ENCODE measurements at regions not wholly inside any gene's neighbourhood (a gene's known extent, or its start where the extent isn't known, plus 50 kb on each side); places are given as distances from the start of the nearest gene placed in this dataset.

DNA sequence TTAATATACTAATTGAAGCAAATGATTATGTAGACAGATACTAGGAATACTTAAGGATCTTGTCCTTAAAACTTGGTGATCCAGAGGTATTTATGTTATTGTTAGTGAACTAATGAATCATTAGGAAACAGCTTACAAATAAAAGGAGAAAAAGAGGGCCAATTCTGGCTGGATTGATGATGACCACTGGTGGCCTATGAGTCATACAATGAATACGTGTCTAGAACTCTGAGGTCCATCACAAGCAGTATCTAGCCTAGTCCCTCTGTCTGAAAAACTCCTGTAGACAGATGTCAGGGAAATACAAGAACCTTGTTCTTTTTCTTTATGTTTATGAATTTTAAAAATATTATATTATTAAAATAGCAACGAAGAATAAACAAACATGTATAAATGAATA, 51.7 kb upstream of the RTL1 start:
- Mint-ChIP-seq H3K4me1 (ENCODE audit: low read depth) (no peaks in the 10 kb centered on the region), H3K27me3 (peaks cover 11% of the 10 kb centered on the region), H3K27ac (no peak overlapping the region), H3K4me3 (no peak overlapping the region), H3K36me3 (ENCODE audit: low read depth) (no peaks in the 10 kb centered on the region), H3K9me3 (no peaks in the 10 kb centered on the region)

- Mint-ChIP-seq H3K9me3 (no peaks in the 10 kb centered on the region), H3K4me3 (no peak overlapping the region), H3K36me3 (ENCODE audit: low read depth) (no peaks in the 10 kb centered on the region), H3K4me1 (ENCODE audit: low read depth) (no peaks in the 10 kb centered on the region), H3K27me3 (peaks cover 14% of the 10 kb centered on the region), H3K27ac (no peak overlapping the region)
Measured at GRCh38 chr14:100962494-100962893, 59.0 kb upstream of the RTL1 start.

GRCh38 chr14:100965296-100965695, 61.8 kb upstream of the RTL1 start:
- no peaks in the 10 kb centered on the region for H3K36me3 Mint-ChIP-seq (ENCODE audit: low read depth)
- H3K9me3 Mint-ChIP-seq = no peaks in the 10 kb centered on the region
- peaks cover 13% of the 10 kb centered on the region for H3K27me3 Mint-ChIP-seq
- no peak overlapping the region for H3K4me3 Mint-ChIP-seq
- no peaks in the 10 kb centered on the region for H3K4me1 Mint-ChIP-seq (ENCODE audit: low read depth)
- H3K27ac Mint-ChIP-seq = no peak overlapping the region

DNA sequence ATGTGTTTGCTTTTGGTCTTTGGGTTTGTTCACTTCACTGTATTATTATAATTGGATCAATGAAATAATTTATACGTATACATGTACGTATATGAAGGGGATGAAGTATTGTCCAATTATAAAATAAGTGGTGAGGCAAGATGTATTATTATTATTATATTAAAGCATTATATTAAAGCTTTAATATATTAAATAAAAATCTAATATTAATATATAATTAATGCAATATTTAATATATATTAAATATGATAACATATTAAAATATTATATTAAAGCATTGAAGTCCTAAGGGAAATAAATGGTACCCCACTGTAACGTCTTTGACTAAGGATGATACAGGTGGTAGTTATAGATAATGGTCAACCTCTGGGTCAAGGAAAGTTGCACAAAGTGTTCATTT, 63.7 kb upstream of the RTL1 start:
- Mint-ChIP-seq H3K27me3 (peaks cover 9% of the 10 kb centered on the region), H3K36me3 (ENCODE audit: low read depth) (no peaks in the 10 kb centered on the region), H3K4me3 (no peak overlapping the region), H3K4me1 (ENCODE audit: low read depth) (no peaks in the 10 kb centered on the region), H3K27ac (no peak overlapping the region), H3K9me3 (no peaks in the 10 kb centered on the region)

DNA sequence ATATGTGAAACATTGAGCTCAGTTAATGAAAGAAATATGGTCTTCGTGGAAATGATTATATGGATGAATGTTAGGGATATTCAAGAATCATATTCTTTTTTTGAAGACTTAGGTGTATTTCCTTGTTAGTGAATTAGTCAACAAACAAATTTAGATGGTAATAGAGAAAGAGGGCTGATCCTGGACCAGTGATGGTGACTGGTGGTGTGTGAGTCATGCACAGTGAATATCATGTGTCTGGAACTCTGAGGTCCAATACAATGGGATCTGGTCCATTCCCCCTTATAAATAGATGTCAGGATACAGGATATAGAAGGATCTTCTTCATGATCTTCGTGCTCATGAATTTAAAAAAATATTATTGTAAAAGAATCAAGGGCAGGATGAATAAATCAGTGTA, 64.4 kb upstream of the RTL1 start:
- H3K36me3 Mint-ChIP-seq (ENCODE audit: low read depth) = no peaks in the 10 kb centered on the region

GRCh38 chr14:100972118-100972897, 68.8 kb upstream of the RTL1 start:
- H3K4me3 Mint-ChIP-seq = no peak overlapping the region
- no peaks in the 10 kb centered on the region for H3K4me1 Mint-ChIP-seq (ENCODE audit: low read depth)
- H3K27me3 Mint-ChIP-seq = peaks cover 12% of the 10 kb centered on the region
- no peak overlapping the region for H3K27ac Mint-ChIP-seq
- no peaks in the 10 kb centered on the region for H3K36me3 Mint-ChIP-seq (ENCODE audit: low read depth)
- H3K9me3 Mint-ChIP-seq = no peaks in the 10 kb centered on the region

More for the DNA sequence above, 64.4 kb upstream of the RTL1 start:
- no peaks in the 10 kb centered on the region for H3K9me3 Mint-ChIP-seq
- no peaks in the 10 kb centered on the region for H3K4me1 Mint-ChIP-seq (ENCODE audit: low read depth)
- H3K4me3 Mint-ChIP-seq = no peak overlapping the region
- H3K27me3 Mint-ChIP-seq = peaks cover 9% of the 10 kb centered on the region
- H3K27ac Mint-ChIP-seq = no peak overlapping the region

DNA sequence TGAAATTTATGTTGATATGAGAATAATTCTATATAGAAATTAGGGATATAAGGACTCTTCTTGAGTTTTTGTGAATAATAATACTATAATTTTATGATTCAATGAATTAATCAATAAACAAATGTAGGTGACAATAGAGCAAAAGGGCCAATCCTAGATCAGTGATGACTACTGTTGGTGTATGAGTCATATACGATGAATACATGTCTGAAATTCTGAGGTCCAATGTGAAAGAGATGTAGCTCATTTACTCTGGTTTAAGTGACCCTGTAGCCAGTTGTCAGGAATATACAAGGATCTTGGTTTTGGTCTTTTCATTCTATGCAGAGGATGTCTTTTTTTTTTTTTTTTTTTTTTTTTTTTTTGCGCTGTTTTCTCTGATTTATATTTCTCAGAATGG, 72.1 kb upstream of the RTL1 start:
- H3K4me3 Mint-ChIP-seq = no peak overlapping the region
- H3K4me1 Mint-ChIP-seq (ENCODE audit: low read depth) = no peaks in the 10 kb centered on the region
- H3K36me3 Mint-ChIP-seq (ENCODE audit: low read depth) = no peaks in the 10 kb centered on the region
- H3K27ac Mint-ChIP-seq = no peak overlapping the region
- H3K27me3 Mint-ChIP-seq = peaks cover 8% of the 10 kb centered on the region
- no peaks in the 10 kb centered on the region for H3K9me3 Mint-ChIP-seq

DNA sequence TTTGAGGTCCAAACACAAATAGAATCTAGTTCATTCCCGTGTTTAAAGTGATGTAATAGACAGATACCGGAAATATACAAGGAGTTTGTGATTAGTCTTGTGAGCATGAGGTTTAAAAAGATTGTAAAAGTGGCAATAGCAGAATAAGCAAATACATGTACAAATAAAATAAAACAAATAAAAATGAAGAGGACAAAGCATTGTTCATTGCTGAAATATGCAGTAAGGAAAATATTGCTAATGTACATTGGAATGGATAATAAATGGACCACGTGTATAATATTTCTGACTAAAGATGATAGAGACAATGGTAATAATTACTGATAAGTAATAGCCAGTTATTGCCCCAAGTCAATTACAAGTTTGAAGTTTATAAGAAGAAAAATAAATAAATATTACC, 75.6 kb upstream of the RTL1 start:
- no peaks in the 10 kb centered on the region for H3K4me1 Mint-ChIP-seq (ENCODE audit: low read depth)
- no peaks in the 10 kb centered on the region for H3K36me3 Mint-ChIP-seq (ENCODE audit: low read depth)
- peaks cover 10% of the 10 kb centered on the region for H3K27me3 Mint-ChIP-seq
- no peaks in the 10 kb centered on the region for H3K9me3 Mint-ChIP-seq
- no peak overlapping the region for H3K27ac Mint-ChIP-seq
- H3K4me3 Mint-ChIP-seq = no peak overlapping the region

GRCh38 chr14:100979780-100980179, 76.3 kb upstream of the RTL1 start:
- no peaks in the 10 kb centered on the region for H3K9me3 Mint-ChIP-seq
- no peaks in the 10 kb centered on the region for H3K36me3 Mint-ChIP-seq (ENCODE audit: low read depth)
- H3K27ac Mint-ChIP-seq = no peak overlapping the region
- H3K4me3 Mint-ChIP-seq = no peak overlapping the region
- peaks cover 10% of the 10 kb centered on the region for H3K27me3 Mint-ChIP-seq
- no peaks in the 10 kb centered on the region for H3K4me1 Mint-ChIP-seq (ENCODE audit: low read depth)

DNA sequence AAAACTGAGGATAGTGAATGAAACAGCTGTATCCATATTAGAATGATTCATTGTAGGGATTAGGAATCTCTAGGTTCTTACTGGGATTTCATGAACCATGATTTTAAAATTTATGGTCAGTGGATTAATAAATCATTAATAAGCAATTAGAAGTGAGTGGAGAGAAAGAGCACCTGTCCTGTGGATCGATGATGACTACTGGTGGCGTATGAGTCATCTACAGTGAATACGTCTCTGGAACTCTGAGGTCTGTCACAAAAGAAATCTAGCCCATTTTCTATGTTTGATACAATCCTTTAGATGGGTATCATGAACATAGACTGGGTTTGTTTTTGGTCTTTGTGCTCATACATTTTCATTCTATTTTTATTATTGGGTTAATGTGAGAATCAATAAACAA, 77.3 kb upstream of the RTL1 start:
- peaks cover 13% of the 10 kb centered on the region for H3K27me3 Mint-ChIP-seq

GRCh38 chr14:100981809-100982208, 78.3 kb upstream of the RTL1 start:
- no peak overlapping the region for H3K27ac Mint-ChIP-seq
- no peaks in the 10 kb centered on the region for H3K4me1 Mint-ChIP-seq (ENCODE audit: low read depth)
- H3K27me3 Mint-ChIP-seq = peaks cover 15% of the 10 kb centered on the region
- no peaks in the 10 kb centered on the region for H3K9me3 Mint-ChIP-seq
- H3K36me3 Mint-ChIP-seq (ENCODE audit: low read depth) = no peaks in the 10 kb centered on the region
- H3K4me3 Mint-ChIP-seq = no peak overlapping the region

More for the DNA sequence above, 77.3 kb upstream of the RTL1 start:
- no peaks in the 10 kb centered on the region for H3K36me3 Mint-ChIP-seq (ENCODE audit: low read depth)
- H3K27ac Mint-ChIP-seq = no peak overlapping the region
- H3K4me3 Mint-ChIP-seq = no peak overlapping the region
- no peaks in the 10 kb centered on the region for H3K9me3 Mint-ChIP-seq
- no peaks in the 10 kb centered on the region for H3K4me1 Mint-ChIP-seq (ENCODE audit: low read depth)

- Mint-ChIP-seq H3K9me3 (no peaks in the 10 kb centered on the region), H3K27ac (no peak overlapping the region), H3K4me1 (ENCODE audit: low read depth) (no peaks in the 10 kb centered on the region), H3K4me3 (no peak overlapping the region), H3K27me3 (peaks cover 15% of the 10 kb centered on the region), H3K36me3 (ENCODE audit: low read depth) (no peaks in the 10 kb centered on the region)
Measured at GRCh38 chr14:100982353-100982752, 78.8 kb upstream of the RTL1 start.

DNA sequence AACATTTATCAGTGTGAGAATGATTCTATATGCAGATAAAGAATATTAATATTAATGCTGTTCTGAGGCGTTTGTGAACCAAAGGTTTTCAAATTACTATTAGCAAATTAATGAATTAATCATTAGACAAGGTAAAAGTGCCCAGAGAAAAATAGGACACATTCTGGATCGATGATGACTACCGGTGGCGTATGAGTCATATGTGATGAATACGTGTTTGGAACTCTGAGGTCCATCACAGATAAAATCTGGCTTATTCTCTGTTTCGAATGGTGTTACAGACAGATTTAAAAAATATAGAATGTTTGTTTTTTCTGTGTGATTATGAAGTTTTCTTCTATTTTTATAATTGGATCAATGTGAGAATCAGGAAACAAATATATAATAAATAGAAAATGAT, 79.2 kb upstream of the RTL1 start:
- H3K4me3 Mint-ChIP-seq = no peak overlapping the region

DNA sequence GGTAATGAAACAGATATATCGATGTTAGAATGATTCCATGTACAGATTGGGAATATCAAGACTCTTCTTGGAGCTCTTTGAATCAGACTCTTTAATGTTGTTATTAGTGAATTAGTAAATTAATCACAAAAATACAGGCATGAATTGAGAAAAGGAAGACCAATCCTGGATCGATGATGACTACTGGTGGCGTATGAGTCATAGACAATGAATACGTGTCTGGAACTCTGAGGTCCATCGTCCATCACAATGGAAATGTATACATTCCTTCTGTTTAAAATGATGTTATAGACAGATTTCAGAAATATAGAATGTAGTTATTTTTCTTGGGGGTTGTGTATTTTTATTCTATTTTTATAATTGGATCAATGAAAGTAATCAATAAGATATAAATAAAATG, 80.2 kb upstream of the RTL1 start:
- no peaks in the 10 kb centered on the region for H3K4me1 Mint-ChIP-seq (ENCODE audit: low read depth)
- no peaks in the 10 kb centered on the region for H3K36me3 Mint-ChIP-seq (ENCODE audit: low read depth)
- H3K27me3 Mint-ChIP-seq = peaks cover 15% of the 10 kb centered on the region
- no peak overlapping the region for H3K4me3 Mint-ChIP-seq
- no peak overlapping the region for H3K27ac Mint-ChIP-seq
- H3K9me3 Mint-ChIP-seq = no peaks in the 10 kb centered on the region

More for the DNA sequence above, 79.2 kb upstream of the RTL1 start:
- Mint-ChIP-seq H3K4me1 (ENCODE audit: low read depth) (no peaks in the 10 kb centered on the region), H3K27ac (no peak overlapping the region), H3K36me3 (ENCODE audit: low read depth) (no peaks in the 10 kb centered on the region), H3K9me3 (no peaks in the 10 kb centered on the region), H3K27me3 (peaks cover 15% of the 10 kb centered on the region)

- H3K4me1 Mint-ChIP-seq (ENCODE audit: low read depth) = no peaks in the 10 kb centered on the region
- peaks cover 15% of the 10 kb centered on the region for H3K27me3 Mint-ChIP-seq
- no peak overlapping the region for H3K27ac Mint-ChIP-seq
- no peak overlapping the region for H3K4me3 Mint-ChIP-seq
- no peaks in the 10 kb centered on the region for H3K36me3 Mint-ChIP-seq (ENCODE audit: low read depth)
- no peaks in the 10 kb centered on the region for H3K9me3 Mint-ChIP-seq
Measured at GRCh38 chr14:100988011-100988410, 84.5 kb upstream of the RTL1 start.

GRCh38 chr14:100988411-100988900, 84.9 kb upstream of the RTL1 start:
- Mint-ChIP-seq H3K4me3 (no peak overlapping the region), H3K27me3 (peaks cover 15% of the 10 kb centered on the region), H3K27ac (no peak overlapping the region), H3K9me3 (no peaks in the 10 kb centered on the region), H3K36me3 (ENCODE audit: low read depth) (no peaks in the 10 kb centered on the region), H3K4me1 (ENCODE audit: low read depth) (no peaks in the 10 kb centered on the region)

Measured in stimulated activated naive CD8-positive, alpha-beta T cell treated with anti-CD3 and anti-CD28 coated beads, Interleukin-15, Interleukin-2, amounts not matched to agents 100 ng/mL and 50 ng/mL, for 24 hours (primary cell).